IMR-90 (cell line): ENCODE measurements at regions not wholly inside any gene's neighbourhood (a gene's known extent, or its start where the extent isn't known, plus 50 kb on each side); places are given as distances from the start of the nearest gene placed in this dataset.

Source experiments
- ATAC-seq: fragments of 200-7000 bp; cut with Tn5 transposase; 2 replicates; pipeline ENCODE4 v1.9.1; 2020; ENCODE audit warnings: low read depth, mild to moderate bottlenecking, moderate library complexity
- BruUV-seq: library from RNA; stranded (reverse); fragments of 400-500 nt; replicated peaks from 2 replicates; lab custom pipeline; 2021; lab: Mats Ljungman, UMichigan
- CTCF ChIA-PET: fragments of 300-600 bp; formaldehyde crosslinking; extraction: SDS; loops from one replicate; lab custom pipeline; 2021; ENCODE audit warnings: antibody characterized with exemption; lab: Yijun Ruan, JAX
- POLR2A ChIA-PET: fragments of 300-600 bp; sonication (Branson Sonifier 250); formaldehyde crosslinking; loops from one replicate; lab custom pipeline; 2022; ENCODE audit warnings: antibody characterized with exemption; ENCODE audit not compliant: unreplicated experiment; lab: Charles Lee
- DNase-seq: peaks from one replicate; pipeline ENCODE4 v3.0.0; 2013
- H2AFZ ChIP-seq: replicated peaks from 2 replicates; pipeline ENCODE3; 2013; ENCODE audit warnings: low read length, mild to moderate bottlenecking; ENCODE audit not compliant: poor library complexity
- H2AK5ac ChIP-seq: 2 replicates; pipeline ENCODE4 v1.6.1; 2013; ENCODE audit warnings: low read depth, low read length, inconsistent platforms
- H2AK9ac ChIP-seq: replicated peaks from 2 replicates; pipeline ENCODE3; 2013; ENCODE audit warnings: mild to moderate bottlenecking, low read depth, low read length, moderate library complexity; ENCODE audit not compliant: poor library complexity
- H2BK120ac ChIP-seq: 2 replicates; pipeline ENCODE4 v1.6.1; 2013; ENCODE audit warnings: low read depth, low read length, inconsistent platforms
- H2BK15ac ChIP-seq: 3 replicates; pipeline ENCODE4 v1.6.1; 2013; ENCODE audit warnings: low read depth, low read length, inconsistent platforms
- H2BK20ac ChIP-seq: 2 replicates; pipeline ENCODE4 v1.6.1; 2013; ENCODE audit warnings: low read depth, mild to moderate bottlenecking, inconsistent platforms, low read length, moderate library complexity
- H2BK5ac ChIP-seq: 2 replicates; pipeline ENCODE4 v1.6.1; 2013; ENCODE audit warnings: mild to moderate bottlenecking, low read depth, low read length, inconsistent platforms; ENCODE audit not compliant: poor library complexity, severe bottlenecking
- H3K14ac ChIP-seq: replicated peaks from 2 replicates; pipeline ENCODE4 v1.6.1; 2013; ENCODE audit warnings: low read depth, low read length, inconsistent platforms
- H3K18ac ChIP-seq: 2 replicates; pipeline ENCODE4 v1.6.1; 2013; ENCODE audit warnings: low read depth, low read length, control low read depth
- H3K23ac ChIP-seq: 2 replicates; pipeline ENCODE4 v1.6.1; 2013; ENCODE audit warnings: low read depth, low read length, inconsistent platforms
- H3K27ac ChIP-seq: 2 replicates; pipeline ENCODE4 v1.5.1; 2013; ENCODE audit warnings: mild to moderate bottlenecking, control low read depth, low read length; ENCODE audit not compliant: insufficient read depth
- H3K27me3 ChIP-seq: 2 replicates; pipeline ENCODE4 v1.6.1; 2013; ENCODE audit warnings: low read length; ENCODE audit not compliant: control insufficient read depth, insufficient read depth
- H3K36me3 ChIP-seq: 2 replicates; pipeline ENCODE4 v1.6.1; 2013; ENCODE audit warnings: low read length, mixed read lengths; ENCODE audit not compliant: control insufficient read depth, insufficient read depth
- H3K4ac ChIP-seq: 2 replicates; pipeline ENCODE4 v1.6.1; 2013; ENCODE audit warnings: low read depth, low read length, inconsistent platforms
- H3K4me1 ChIP-seq: 2 replicates; pipeline ENCODE4 v1.6.1; 2013; ENCODE audit warnings: low read length, mixed read lengths; ENCODE audit not compliant: control insufficient read depth, insufficient read depth
- H3K4me2 ChIP-seq: 2 replicates; pipeline ENCODE4 v1.6.1; 2013; ENCODE audit warnings: low read depth, mild to moderate bottlenecking, control low read depth, low read length, moderate library complexity
- H3K4me3 ChIP-seq: 2 replicates; pipeline ENCODE4 v1.5.1; 2013; ENCODE audit warnings: low read depth, mild to moderate bottlenecking, control low read depth, low read length, moderate library complexity; ENCODE audit not compliant: insufficient read depth
- H3K56ac ChIP-seq: 2 replicates; pipeline ENCODE4 v1.6.1; 2013; ENCODE audit warnings: low read length, inconsistent platforms; ENCODE audit not compliant: insufficient read depth; ENCODE audit errors: extremely low read depth
- H3K79me1 ChIP-seq, 2 experiments: 2 replicates each; pipeline ENCODE4 v1.6.1; 2013; ENCODE audit warnings: low read length in 2 of 2, inconsistent platforms in 1 of 2, low read depth in 1 of 2
- H3K9ac ChIP-seq: 2 replicates; pipeline ENCODE4 v1.6.1; 2013; ENCODE audit warnings: low read depth, low read length, control low read depth
- H3K9me1 ChIP-seq: 2 replicates; pipeline ENCODE4 v1.6.1; 2013; ENCODE audit warnings: low read length, inconsistent platforms; ENCODE audit not compliant: insufficient read depth
- H3K9me3 ChIP-seq: 2 replicates; pipeline ENCODE4 v1.6.1; 2013; ENCODE audit warnings: low read length; ENCODE audit not compliant: control insufficient read depth, insufficient read depth
- H4K20me1 ChIP-seq: 2 replicates; pipeline ENCODE4 v1.6.1; 2013; ENCODE audit warnings: low read length, inconsistent platforms; ENCODE audit not compliant: insufficient read depth
- H4K5ac ChIP-seq: 2 replicates; pipeline ENCODE4 v1.6.1; 2013; ENCODE audit warnings: mild to moderate bottlenecking, low read depth, low read length, control low read depth
- H4K8ac ChIP-seq, 2 experiments: 2 replicates each; pipeline ENCODE4 v1.6.1; 2013; ENCODE audit warnings: low read depth in 2 of 2, low read length in 2 of 2, control low read depth in 1 of 2, inconsistent platforms in 1 of 2
- H4K91ac ChIP-seq: 2 replicates; pipeline ENCODE4 v1.6.1; 2013; ENCODE audit warnings: low read depth, low read length, inconsistent platforms; ENCODE audit not compliant: insufficient read depth
- CHD1 ChIP-seq: IDR thresholded peaks from 2 replicates; pipeline ENCODE4 v1.6.1; 2012; ENCODE audit warnings: low read depth, low read length, improper control_type of control experiment
- RFX5 ChIP-seq: IDR thresholded peaks from 2 replicates; pipeline ENCODE4 v1.8.0; 2012; ENCODE audit warnings: low read depth, mild to moderate bottlenecking, low read length, moderate library complexity
- WGBS, 2 experiments: methylation state at CpG; one replicate each; pipeline versions ENCODE4 v1.1.5 to v1.1.7; 2013; ENCODE audit warnings: missing lambda C conversion rate in 2 of 2; ENCODE audit not compliant: insufficient read length in 1 of 2; ENCODE audit errors: extremely low coverage in 2 of 2; 5-methylcytosine and 5-hydroxymethylcytosine counted together
- dilution Hi-C: fragments of 300-500 bp; cut with HindIII; formaldehyde crosslinking; loops from one replicate; pipeline ENCODE4 v1.14.3; 2018; ENCODE audit warnings: low sequenced_read_pairs; ENCODE audit not compliant: unreplicated experiment
- in situ Hi-C: fragments of 300-500 bp; cut with MboI; formaldehyde crosslinking; loops from 3 replicates; pipeline ENCODE4 v1.14.3; 2019; ENCODE audit warnings: low sequenced_read_pairs, inconsistent platforms, mixed read lengths
- intact Hi-C: fragments of 100-400 bp; cut with micrococcal nuclease; formaldehyde crosslinking; loops from 2 replicates; pipeline ENCODE4 v1.10.0; 2022
- TF ChIP-seq, protein P1 (sequence below): conservative IDR thresholded peaks from 2 replicates; pipeline ENCODE4 v1.5.1; 2012; ENCODE audit warnings: mild to moderate bottlenecking, low read depth, low read length, improper control_type of control experiment

DNA sequence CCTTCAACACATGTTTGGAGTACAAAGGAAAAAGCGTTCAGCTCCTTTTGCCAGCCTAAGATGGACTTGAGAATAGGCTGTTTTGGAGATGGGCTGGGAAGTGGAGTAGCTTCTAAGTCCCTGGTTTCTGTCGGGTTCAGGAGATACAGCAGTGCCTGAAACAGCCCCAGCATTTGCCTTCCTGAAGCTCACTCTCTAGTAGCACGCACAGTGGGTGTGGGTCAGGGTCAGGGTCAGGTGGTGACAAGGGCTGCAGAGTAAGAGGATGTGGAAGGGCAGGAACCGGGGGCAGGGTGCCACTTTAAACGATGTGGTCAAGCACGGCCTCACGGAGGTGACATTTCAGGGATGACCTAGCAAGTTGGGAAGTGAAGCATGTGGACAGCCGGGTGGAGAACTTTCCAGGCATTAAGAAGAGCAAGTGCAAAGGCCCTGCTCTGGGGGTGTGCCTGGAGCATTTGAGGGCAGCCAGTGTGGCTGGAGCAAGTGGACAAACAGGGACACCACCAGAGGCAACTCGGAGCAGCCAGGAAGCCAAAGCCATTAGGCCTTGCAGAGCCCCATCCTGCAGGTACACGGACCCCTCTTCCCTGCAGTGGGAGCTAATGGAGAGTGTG, 382.2 kb upstream of the ZMIZ1 start:
- Histone ChIP-seq H3K23ac (no peak overlapping the region), H2BK120ac (no peak overlapping the region), H2BK5ac (no peak overlapping the region), H2BK20ac (no peak overlapping the region), H4K20me1 (no peaks in the 10 kb centered on the region), H3K18ac (no peak overlapping the region), H3K27ac (no peak overlapping the region), H4K5ac (no peak overlapping the region), H3K9me3 (peaks cover 4% of the 10 kb centered on the region; the same call in 1 of the 2 replicates), H3K4me1 (peaks cover 4% of the 10 kb centered on the region), H3K36me3 (no peaks in the 10 kb centered on the region), H3K27me3 (peaks cover 17% of the 10 kb centered on the region), H3K4ac (no peak overlapping the region), H4K8ac (no peak overlapping the region), H2AK9ac (no peak overlapping the region), H3K14ac (no peak overlapping the region), H3K4me2 (no peak overlapping the region), H2AFZ (no peak overlapping the region), H3K9me1 (0 out of 2 replicates have a peak, but pooled peaks cover 4% of the 10 kb centered on the region), H3K4me3 (no peak overlapping the region), H3K56ac (no peak overlapping the region), H3K9ac (no peak overlapping the region), H2BK15ac (no peak overlapping the region), H3K79me1 (no peaks in the 10 kb centered on the region), H2AK5ac (no peak overlapping the region), H4K91ac (no peak overlapping the region)
- BruUV-seq: no TSS peak
- no peak for TF ChIP-seq RFX5
- TF ChIP-seq CHD1: no peak
- TF ChIP-seq, protein P1, sequence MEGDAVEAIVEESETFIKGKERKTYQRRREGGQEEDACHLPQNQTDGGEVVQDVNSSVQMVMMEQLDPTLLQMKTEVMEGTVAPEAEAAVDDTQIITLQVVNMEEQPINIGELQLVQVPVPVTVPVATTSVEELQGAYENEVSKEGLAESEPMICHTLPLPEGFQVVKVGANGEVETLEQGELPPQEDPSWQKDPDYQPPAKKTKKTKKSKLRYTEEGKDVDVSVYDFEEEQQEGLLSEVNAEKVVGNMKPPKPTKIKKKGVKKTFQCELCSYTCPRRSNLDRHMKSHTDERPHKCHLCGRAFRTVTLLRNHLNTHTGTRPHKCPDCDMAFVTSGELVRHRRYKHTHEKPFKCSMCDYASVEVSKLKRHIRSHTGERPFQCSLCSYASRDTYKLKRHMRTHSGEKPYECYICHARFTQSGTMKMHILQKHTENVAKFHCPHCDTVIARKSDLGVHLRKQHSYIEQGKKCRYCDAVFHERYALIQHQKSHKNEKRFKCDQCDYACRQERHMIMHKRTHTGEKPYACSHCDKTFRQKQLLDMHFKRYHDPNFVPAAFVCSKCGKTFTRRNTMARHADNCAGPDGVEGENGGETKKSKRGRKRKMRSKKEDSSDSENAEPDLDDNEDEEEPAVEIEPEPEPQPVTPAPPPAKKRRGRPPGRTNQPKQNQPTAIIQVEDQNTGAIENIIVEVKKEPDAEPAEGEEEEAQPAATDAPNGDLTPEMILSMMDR: no peak
- ATAC-seq (no peak), DNase-seq (no peak)
- in situ Hi-C loops: no loop called here
- dilution Hi-C loops: no loop called here
- 84% methylated on average over 9 of the region's 10 CpGs; no CpG with 5 or more reads in 1 of the 2 experiments for WGBS, 2 experiments
- intact Hi-C loops: no loop called here
- ChIA-PET POLR2A (no interaction called here), CTCF (no interaction called here)
